HG02840 (cell line): ENCODE measurements at regions not wholly inside any gene's neighbourhood (a gene's known extent, or its start where the extent isn't known, plus 50 kb on each side); places are given as distances from the start of the nearest gene placed in this dataset.
"Not testable (repeated sequence)": the region's sequence is repeated elsewhere in the genome, so short reads cannot be mapped to it uniquely, and the experiment has no call there.

Experiments
- ATAC-seq: cut with Tn5 transposase; IDR thresholded peaks from one replicate; pipeline ENCODE4 v1.9.1; 2021; ENCODE audit warnings: mild to moderate bottlenecking, moderate library complexity, moderate number of reproducible peaks; ENCODE audit not compliant: unreplicated experiment, low FRiP score

GRCh38 chr1:88609051-88609450 is 75.0 kb upstream of the PKN2 start:
- ATAC-seq: no peak

GRCh38 chr1:88610687-88611086 is 73.4 kb upstream of the PKN2 start:
- no peak for ATAC-seq

GRCh38 chr1:88612292-88612691 is 71.8 kb upstream of the PKN2 start:
- no peak for ATAC-seq

- no peak for ATAC-seq
Observed at GRCh38 chr1:88612773-88613172, 71.3 kb upstream of the PKN2 start.

GRCh38 chr1:88618331-88618730 is 65.7 kb upstream of the PKN2 start:
- no peak for ATAC-seq

GRCh38 chr1:88623101-88623500 is 61.0 kb upstream of the PKN2 start:
- not testable (repeated sequence) for ATAC-seq
